ENCODE measurements at regions not wholly inside any gene's neighbourhood (a gene's known extent, or its start where the extent isn't known, plus 50 kb on each side); places are given as distances from the start of the nearest gene placed in this dataset.

DNA sequence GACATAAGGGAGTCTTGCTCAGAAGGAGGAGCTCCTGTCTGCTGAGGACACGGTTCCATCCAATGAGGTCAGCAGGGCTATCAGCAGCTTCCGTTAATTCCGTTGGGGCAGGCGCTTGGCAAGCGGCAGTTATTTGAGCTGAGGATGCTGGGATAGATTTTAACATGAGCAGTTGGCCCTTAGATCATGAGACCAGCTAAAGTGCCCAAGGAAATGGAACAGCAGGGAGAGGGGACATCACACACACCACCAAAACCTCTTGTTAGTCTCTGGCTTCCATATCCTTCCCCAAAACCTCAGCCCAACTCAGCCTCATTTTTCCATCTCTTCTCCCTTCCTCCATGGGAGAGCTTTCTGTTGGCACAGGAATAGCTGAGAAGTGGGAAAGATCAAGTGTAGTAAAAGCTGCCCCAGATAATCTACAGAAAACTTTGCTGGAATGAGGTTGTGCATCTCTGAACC lies 138.7 kb upstream of the PZP start:
- no peaks in the 10 kb centered on the region for H3K23me2 ChIP-seq (ENCODE audit: low read depth, low read length)
- H4K20me1 ChIP-seq (replicated peaks in 1 of 2; ENCODE audit: control insufficient read depth in 1 of 2, insufficient read depth in 2 of 2, low read length in 2 of 2), result no peaks in the 10 kb centered on the region
- no peak overlapping the region for H2BK120ac ChIP-seq (replicated peaks; ENCODE audit: low read depth, low read length)
- CTCF ChIA-PET (ENCODE audit: partially characterized antibody), result interaction anchor here (1.0 to 4.6 kb wide), 9 partner anchors 16 to 396 kb away, joined by 3 to 23 read pairs (median 3); no protein-coding TSS in a partner anchor
- POLR2A ChIA-PET (ENCODE audit: partially characterized antibody), result no interaction called here
- no peak for FAIRE-seq
- H3K27ac ChIP-seq (ENCODE audit: low read depth, low read length), result no peak overlapping the region
- H2BK12ac ChIP-seq (ENCODE audit: low read depth, low read length), result no peak overlapping the region
- H3K79me2 ChIP-seq (ENCODE audit: control insufficient read depth in 1 of 2, insufficient read depth in 2 of 2, low read length in 2 of 2), result no peaks in the 10 kb centered on the region
- no peaks in the 10 kb centered on the region for H3K36me3 ChIP-seq (ENCODE audit: control insufficient read depth in 2 of 4, insufficient read depth in 4 of 4, low read length in 3 of 4)
- no peak overlapping the region for H3K18ac ChIP-seq (ENCODE audit: extremely low read depth, low read length)
- H3K9ac ChIP-seq (replicated peaks in 1 of 4; ENCODE audit: extremely low read depth in 1 of 4, low read depth in 3 of 4, low read length in 3 of 4), result no peak overlapping the region
- H4K8ac ChIP-seq (ENCODE audit: extremely low read depth, insufficient read depth, low read length), result no peak overlapping the region
- H3K4me2 ChIP-seq (ENCODE audit: insufficient read depth in 1 of 2, low read depth in 2 of 2, low read length in 2 of 2), result no peak overlapping the region
- H3K79me1 ChIP-seq (ENCODE audit: low read depth, low read length), result no peaks in the 10 kb centered on the region
- H2AFZ ChIP-seq (ENCODE audit: low read length), result no peak overlapping the region
- H3K27me3 ChIP-seq (replicated peaks in 1 of 4; ENCODE audit: control insufficient read depth in 3 of 4, extremely low read depth in 1 of 4, insufficient read depth in 3 of 4, low read length in 3 of 4), result no peaks in the 10 kb centered on the region
- no peak overlapping the region for H2AK5ac ChIP-seq (ENCODE audit: low read depth, low read length)
- H2BK15ac ChIP-seq (ENCODE audit: low read length), result no peak overlapping the region
- no peak overlapping the region for H3K14ac ChIP-seq (ENCODE audit: insufficient read length)
- no peaks in the 10 kb centered on the region for H3K4me1 ChIP-seq (replicated peaks in 1 of 4; ENCODE audit: control insufficient read depth in 3 of 4, insufficient read depth in 4 of 4, low read length in 3 of 4)
- no peak overlapping the region for H2BK20ac ChIP-seq (ENCODE audit: low read length)
- 85% methylated on average over 5 of the region's 5 CpGs; no CpG with 5 or more reads in 1 of the 2 experiments for WGBS, 2 experiments (ENCODE audit: extremely low coverage in 1 of 2, insufficient coverage in 1 of 2, insufficient read length in 1 of 2, insufficient replicate concordance in 2 of 2, low coverage in 1 of 2, low lambda C conversion rate in 2 of 2, missing lambda C conversion rate in 1 of 2)
- H3K9me3 ChIP-seq (ENCODE audit: insufficient read depth in 2 of 2, low read depth in 1 of 2, low read length in 1 of 2), result peaks cover 0 to 4% of the 10 kb centered on the region in 2 experiments; a peak in 1 of 4 replicates
- DNase-seq (ENCODE audit: low read depth in 1 of 2, low spot score in 2 of 2), result no peak
- H3K23ac ChIP-seq (ENCODE audit: insufficient read length), result no peak overlapping the region
- peak overlapping the region; percentile 17 for H4K91ac ChIP-seq (replicated peaks; ENCODE audit: insufficient read length, low read length)
- H3K4ac ChIP-seq (replicated peaks; ENCODE audit: insufficient read length, low read depth, low read length), result no peak overlapping the region
- H2BK5ac ChIP-seq (ENCODE audit: low read depth, low read length), result no peak overlapping the region
- H3K56ac ChIP-seq (replicated peaks; ENCODE audit: insufficient read length, low read depth, low read length), result no peak overlapping the region
- no peak overlapping the region for H3K4me3 ChIP-seq (ENCODE audit: extremely low read depth in 1 of 4, insufficient read depth in 2 of 4, low read depth in 3 of 4, low read length in 4 of 4)
- H4K5ac ChIP-seq (ENCODE audit: insufficient read length, low read depth, low read length), result no peak overlapping the region
- TF ChIP-seq CHD1 (IDR thresholded peaks at IDR 0.05; ENCODE audit: low read depth, low read length) (no peak), CEBPB (IDR thresholded peaks at IDR 0.05; ENCODE audit: low read depth, low read length) (no peak), POLR2A (IDR thresholded peaks at IDR 0.05; ENCODE audit: control extremely low read depth in 1 of 2, low read depth in 2 of 2, low read length in 2 of 2) (no peak)
